NT2/D1 (cell line): ENCODE measurements at regions not wholly inside any gene's neighbourhood (a gene's known extent, or its start where the extent isn't known, plus 50 kb on each side); places are given as distances from the start of the nearest gene placed in this dataset.

Source experiments
- YY1 ChIP-seq: IDR thresholded peaks from 2 replicates; pipeline ENCODE4 v1.6.1; 2011; ENCODE audit not compliant: insufficient read length, insufficient read depth
- ZNF274 ChIP-seq: IDR thresholded peaks from 2 replicates; pipeline ENCODE4 v1.6.1; 2011; ENCODE audit warnings: mild to moderate bottlenecking, low read depth, low read length

DNA sequence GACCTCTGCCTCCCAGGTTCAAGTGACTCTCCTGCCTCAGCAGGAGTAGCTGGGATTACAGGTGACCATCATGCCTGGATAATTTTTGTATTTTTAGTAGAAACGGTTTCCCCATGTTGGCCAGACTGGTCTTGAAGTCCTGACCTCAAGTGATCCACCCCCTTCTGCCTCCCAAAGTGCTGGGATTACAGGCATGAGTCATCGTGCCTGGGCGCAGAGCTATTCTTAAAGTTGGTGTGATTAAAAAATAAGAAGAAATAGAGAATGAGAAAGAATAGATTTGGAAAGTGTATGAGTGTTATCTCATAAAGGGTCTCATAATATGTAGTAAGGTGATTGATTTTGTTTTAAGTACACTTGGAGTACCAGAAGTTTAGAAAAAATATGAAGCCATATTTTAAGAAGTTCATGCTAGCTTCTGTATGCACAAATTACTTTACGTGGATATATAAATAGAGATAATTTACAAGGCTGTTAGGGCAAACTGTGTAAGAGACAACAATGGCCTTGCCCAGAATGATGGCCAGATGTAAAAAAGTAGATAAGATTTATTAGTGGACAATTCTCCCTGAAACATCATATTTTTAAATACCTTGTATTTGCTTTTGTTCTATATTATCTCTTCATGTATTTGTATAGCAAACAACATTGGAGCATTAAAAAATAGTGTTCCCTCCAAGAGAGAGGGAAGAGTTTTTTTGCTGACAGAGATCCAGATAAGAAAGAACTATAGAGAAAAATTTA is 1108.5 kb downstream of the SLC16A7 start:
- TF ChIP-seq ZNF274 (no peak), YY1 (no peak)
